Uterus (tissue), 3 donors: ENCODE measurements at regions not wholly inside any gene's neighbourhood (a gene's known extent, or its start where the extent isn't known, plus 50 kb on each side); places are given as distances from the start of the nearest gene placed in this dataset.

ENCODE experiments used
- DNase-seq, 2 donors: peaks; one replicate each; pipeline ENCODE4 v3.0.0-alpha.2; 2019 to 2020
- H3K27ac ChIP-seq, 2 donors: fragments of 200-600 bp; sonication (generic); 1 replicate in 1 of 2; 2 replicates in 1 of 2; pipeline ENCODE4 v1.5.1; 2016 to 2018
- H3K27me3 ChIP-seq, 2 donors: fragments of 200-600 bp; sonication (generic); one replicate each; pipeline ENCODE4 v1.5.1; 2018 to 2019; ENCODE audit warnings: control low read depth in 1 of 2
- H3K36me3 ChIP-seq, 2 donors: fragments of 200-600 bp; sonication (generic); one replicate each; pipeline ENCODE4 v1.5.1; 2019; ENCODE audit warnings: control low read depth in 1 of 2
- H3K4me1 ChIP-seq, 2 donors: fragments of 200-600 bp; sonication (generic); one replicate each; pipeline ENCODE4 v1.5.1; 2018 to 2019; ENCODE audit warnings: control low read depth in 1 of 2
- H3K4me3 ChIP-seq, 2 donors: fragments of 200-600 bp; sonication (generic); 1 replicate in 1 of 2; 2 replicates in 1 of 2; pipeline ENCODE4 v1.5.1; 2018 to 2019; ENCODE audit warnings: mild to moderate bottlenecking in 1 of 2
- H3K9me3 ChIP-seq, 2 donors: fragments of 200-600 bp; sonication (generic); one replicate each; pipeline ENCODE4 v1.5.1; 2019; ENCODE audit warnings: control low read depth in 1 of 2
- POLR2A ChIP-seq, 2 donors: fragments of 450-650 bp; IDR thresholded peaks; one replicate each; pipeline ENCODE4 v1.6.1; 2016; ENCODE audit warnings: antibody characterized with exemption in 2 of 2, mild to moderate bottlenecking in 1 of 2, moderate library complexity in 1 of 2
- intact Hi-C: fragments of 100-400 bp; cut with DNase I; formaldehyde crosslinking; loops from one replicate; pipeline ENCODE4 v1.15.1; 2023; ENCODE audit warnings: low total_unique reads
- TF ChIP-seq, protein P1 (sequence below), 4 experiments: fragments of 200-600 bp in 2 of 4; fragments of 450-650 bp in 2 of 4; sonication (generic) in 2 of 4; IDR thresholded peaks; one replicate each; pipeline ENCODE4 v1.5.1; 2016 to 2019; ENCODE audit warnings: antibody characterized with exemption in 4 of 4, mild to moderate bottlenecking in 2 of 4, moderate library complexity in 1 of 4
- donor health status: DM: yes; HTN: yes; CAD: no.

DNA sequence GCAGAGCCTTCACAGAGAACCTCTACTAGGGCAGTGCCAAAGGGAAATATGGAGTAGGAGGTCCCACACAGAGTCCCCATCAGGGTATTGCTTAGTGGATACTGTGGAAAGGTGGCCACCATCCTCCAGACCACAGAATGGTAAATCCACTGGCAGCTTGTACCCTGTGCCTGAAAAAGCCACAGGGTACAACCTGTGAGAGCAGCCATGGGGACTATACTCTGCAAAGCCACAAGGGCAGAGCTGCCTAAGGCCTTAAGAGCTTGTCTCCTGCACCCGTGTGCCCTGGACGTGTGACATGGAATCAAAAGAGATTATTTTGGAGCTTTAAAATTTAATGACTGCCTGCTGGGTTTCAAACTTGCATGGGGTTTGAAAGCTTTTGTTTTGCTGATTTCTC, 118.0 kb upstream of the SEC14L1 start:
- Histone ChIP-seq H3K36me3 (no peaks in the 10 kb centered on the region), H3K27ac (no peak overlapping the region), H3K27me3 (no peaks in the 10 kb centered on the region), H3K4me3 (no peak overlapping the region), H3K4me1 (no peaks in the 10 kb centered on the region), H3K9me3 (no peaks in the 10 kb centered on the region)
- TF ChIP-seq POLR2A (IDR thresholded peaks at IDR 0.05), result no peak
- TF ChIP-seq, protein P1, sequence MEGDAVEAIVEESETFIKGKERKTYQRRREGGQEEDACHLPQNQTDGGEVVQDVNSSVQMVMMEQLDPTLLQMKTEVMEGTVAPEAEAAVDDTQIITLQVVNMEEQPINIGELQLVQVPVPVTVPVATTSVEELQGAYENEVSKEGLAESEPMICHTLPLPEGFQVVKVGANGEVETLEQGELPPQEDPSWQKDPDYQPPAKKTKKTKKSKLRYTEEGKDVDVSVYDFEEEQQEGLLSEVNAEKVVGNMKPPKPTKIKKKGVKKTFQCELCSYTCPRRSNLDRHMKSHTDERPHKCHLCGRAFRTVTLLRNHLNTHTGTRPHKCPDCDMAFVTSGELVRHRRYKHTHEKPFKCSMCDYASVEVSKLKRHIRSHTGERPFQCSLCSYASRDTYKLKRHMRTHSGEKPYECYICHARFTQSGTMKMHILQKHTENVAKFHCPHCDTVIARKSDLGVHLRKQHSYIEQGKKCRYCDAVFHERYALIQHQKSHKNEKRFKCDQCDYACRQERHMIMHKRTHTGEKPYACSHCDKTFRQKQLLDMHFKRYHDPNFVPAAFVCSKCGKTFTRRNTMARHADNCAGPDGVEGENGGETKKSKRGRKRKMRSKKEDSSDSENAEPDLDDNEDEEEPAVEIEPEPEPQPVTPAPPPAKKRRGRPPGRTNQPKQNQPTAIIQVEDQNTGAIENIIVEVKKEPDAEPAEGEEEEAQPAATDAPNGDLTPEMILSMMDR (IDR thresholded peaks at IDR 0.05), result no peak
- intact Hi-C loops, result no loop called here
- DNase-seq, result no peak

DNA sequence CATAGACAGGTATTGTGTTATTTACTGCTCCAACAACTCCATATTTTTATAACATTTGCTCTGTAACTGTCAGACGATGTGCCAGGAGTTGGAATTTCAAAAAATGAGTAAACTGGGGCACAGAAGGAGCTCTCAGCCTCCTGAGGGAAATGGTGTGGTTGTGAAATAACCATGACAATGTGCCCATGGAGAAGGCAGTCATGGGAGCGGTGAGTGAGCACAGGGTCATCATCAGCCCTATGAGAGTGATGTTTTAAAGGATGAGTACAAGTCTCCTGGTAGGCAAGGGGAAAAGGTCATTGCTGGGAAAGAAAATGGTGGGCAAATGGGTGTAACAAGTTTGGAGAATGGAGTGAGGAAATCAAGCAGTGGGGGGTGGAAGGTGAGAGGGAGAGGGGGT, 115.0 kb upstream of the SEC14L1 start:
- Histone ChIP-seq H3K27me3 (no peaks in the 10 kb centered on the region), H3K36me3 (no peaks in the 10 kb centered on the region), H3K27ac (no peak overlapping the region), H3K9me3 (no peaks in the 10 kb centered on the region), H3K4me1 (no peaks in the 10 kb centered on the region), H3K4me3 (no peak overlapping the region)
- no peak for TF ChIP-seq POLR2A (IDR thresholded peaks at IDR 0.05)
- TF ChIP-seq, protein P1 (IDR thresholded peaks at IDR 0.05), result no peak
- intact Hi-C loops, result no loop called here
- DNase-seq, result no peak

DNA sequence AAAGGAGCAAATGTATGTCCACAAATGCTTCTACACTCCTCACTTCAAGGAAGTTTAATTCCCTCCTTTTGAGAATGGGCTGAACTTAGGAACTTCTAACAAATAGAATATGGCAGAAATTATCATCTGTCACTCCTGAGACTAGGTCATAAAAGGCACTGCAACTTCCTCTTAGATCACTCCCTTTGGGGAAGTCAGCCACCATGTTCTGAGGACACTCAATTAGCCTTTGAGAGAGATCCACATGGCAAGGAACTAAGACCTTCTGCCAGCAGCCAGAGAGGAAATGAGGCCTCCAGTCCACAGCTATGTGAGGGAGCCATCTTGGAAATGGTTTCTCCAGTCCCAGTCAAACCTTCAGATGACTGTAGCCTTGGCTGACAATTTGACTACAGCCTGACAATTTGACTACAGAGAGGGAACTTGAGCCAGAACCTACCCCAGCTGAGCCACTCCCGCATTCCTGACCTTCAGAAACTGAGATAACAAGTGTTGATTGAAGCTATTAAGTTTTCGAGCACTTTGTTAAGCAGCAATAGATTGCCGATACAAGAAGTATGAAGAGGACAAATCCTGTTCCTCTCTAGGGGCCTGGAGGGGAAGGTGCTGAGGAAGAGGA, 113.4 kb upstream of the SEC14L1 start:
- no peak for DNase-seq
- intact Hi-C loops, result no loop called here
- Histone ChIP-seq H3K4me3 (no peak overlapping the region), H3K4me1 (no peaks in the 10 kb centered on the region), H3K27ac (no peak overlapping the region), H3K36me3 (no peaks in the 10 kb centered on the region), H3K9me3 (no peaks in the 10 kb centered on the region), H3K27me3 (no peaks in the 10 kb centered on the region)
- TF ChIP-seq, protein P1 (IDR thresholded peaks at IDR 0.05), result no peak
- no peak for TF ChIP-seq POLR2A (IDR thresholded peaks at IDR 0.05)

DNA sequence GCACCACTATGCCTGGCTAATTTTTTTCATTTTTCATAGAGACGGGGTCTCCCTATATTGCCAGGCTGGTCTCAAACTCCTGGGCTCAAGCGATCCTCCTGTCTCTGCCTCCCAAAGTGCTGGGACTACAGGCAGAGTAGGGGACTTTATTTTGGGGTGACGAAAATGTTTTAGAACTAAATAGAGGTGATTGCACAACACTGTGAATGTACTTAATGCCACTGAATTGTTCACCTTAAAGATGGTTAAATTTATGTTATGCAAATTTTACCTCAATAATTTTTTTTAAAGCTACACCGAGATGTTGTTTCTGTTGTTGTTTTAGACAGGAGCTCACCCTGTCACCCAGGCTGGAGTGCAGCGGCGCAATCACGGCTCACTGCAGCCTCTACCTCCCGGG, 111.9 kb upstream of the SEC14L1 start:
- Histone ChIP-seq H3K27me3 (no peaks in the 10 kb centered on the region), H3K4me3 (no peak overlapping the region), H3K9me3 (no peaks in the 10 kb centered on the region), H3K36me3 (no peaks in the 10 kb centered on the region), H3K4me1 (no peaks in the 10 kb centered on the region), H3K27ac (no peak overlapping the region)
- intact Hi-C loops, result no loop called here
- no peak for DNase-seq
- no peak for TF ChIP-seq POLR2A (IDR thresholded peaks at IDR 0.05)
- TF ChIP-seq, protein P1 (IDR thresholded peaks at IDR 0.05), result no peak

DNA sequence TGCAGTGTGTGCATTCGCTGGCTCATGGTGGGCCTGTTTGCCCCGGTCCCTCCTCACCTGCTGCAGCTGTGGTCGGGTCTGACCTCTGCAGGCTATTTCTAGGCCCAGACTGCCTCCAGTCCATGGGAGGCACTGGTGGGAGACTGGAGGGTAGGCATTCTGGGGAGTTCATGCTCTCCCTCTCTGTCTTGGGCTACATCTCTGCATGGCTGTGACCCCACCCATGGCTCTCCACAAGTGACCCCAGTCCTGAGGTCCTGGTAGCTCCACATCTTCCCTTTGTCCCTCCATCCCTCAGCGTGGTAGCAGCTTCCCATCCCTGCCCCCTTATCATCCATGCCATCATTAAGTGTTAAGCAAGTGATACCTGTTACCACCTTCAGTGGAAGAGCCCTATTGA, 107.8 kb upstream of the SEC14L1 start:
- H3K9me3 ChIP-seq, result no peaks in the 10 kb centered on the region
- intact Hi-C loops, result no loop called here
- H3K4me1 ChIP-seq, result no peaks in the 10 kb centered on the region
- no peaks in the 10 kb centered on the region for H3K27me3 ChIP-seq
- TF ChIP-seq, protein P1 (IDR thresholded peaks at IDR 0.05), result no peak
- no peak for TF ChIP-seq POLR2A (IDR thresholded peaks at IDR 0.05)
- H3K4me3 ChIP-seq, result no peak overlapping the region
- DNase-seq, result no peak
- H3K27ac ChIP-seq, result no peak overlapping the region
- no peaks in the 10 kb centered on the region for H3K36me3 ChIP-seq
